ENCODE measurements at regions not wholly inside any gene's neighbourhood (a gene's known extent, or its start where the extent isn't known, plus 50 kb on each side); places are given as distances from the start of the nearest gene placed in this dataset.
"Not testable (repeated sequence)": the region's sequence is repeated elsewhere in the genome, so short reads cannot be mapped to it uniquely, and the experiment has no call there.

DNA sequence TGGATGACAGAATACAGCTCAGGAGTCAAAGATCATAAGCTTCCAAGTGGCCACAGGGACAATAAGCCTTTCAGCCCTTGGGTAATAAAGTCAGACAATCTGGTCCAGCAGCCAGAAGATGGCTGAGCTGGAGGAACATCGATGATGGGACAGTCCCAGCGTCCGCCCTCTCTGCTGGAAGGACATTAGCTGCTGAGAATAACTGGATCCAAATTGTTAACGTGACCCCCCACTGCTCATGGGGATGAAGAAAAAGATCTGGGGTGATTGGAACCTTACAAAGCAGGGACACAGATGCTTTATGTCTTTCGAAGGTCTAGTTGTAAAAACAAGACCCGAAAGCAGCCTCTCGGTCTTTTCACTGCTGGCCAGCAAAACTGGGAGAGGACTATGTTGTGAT, 71.0 kb downstream of the IGLL5 start:
- Histone ChIP-seq H3K36me3 (ENCODE audit: low read depth) (no peaks in the 10 kb centered on the region), H3K4me1 (ENCODE audit: low read depth) (no peaks in the 10 kb centered on the region), H3K9me3 (no peaks in the 10 kb centered on the region), H3K4me3 (no peak overlapping the region)
- intact Hi-C loops (cut with DNase I, micrococcal nuclease), result loop anchor here (2.0 to 5.0 kb wide), 2 partner anchors 101 to 170 kb away; no protein-coding TSS in a partner anchor
- DNase-seq, result no peak
- TF ChIP-seq, protein P1, sequence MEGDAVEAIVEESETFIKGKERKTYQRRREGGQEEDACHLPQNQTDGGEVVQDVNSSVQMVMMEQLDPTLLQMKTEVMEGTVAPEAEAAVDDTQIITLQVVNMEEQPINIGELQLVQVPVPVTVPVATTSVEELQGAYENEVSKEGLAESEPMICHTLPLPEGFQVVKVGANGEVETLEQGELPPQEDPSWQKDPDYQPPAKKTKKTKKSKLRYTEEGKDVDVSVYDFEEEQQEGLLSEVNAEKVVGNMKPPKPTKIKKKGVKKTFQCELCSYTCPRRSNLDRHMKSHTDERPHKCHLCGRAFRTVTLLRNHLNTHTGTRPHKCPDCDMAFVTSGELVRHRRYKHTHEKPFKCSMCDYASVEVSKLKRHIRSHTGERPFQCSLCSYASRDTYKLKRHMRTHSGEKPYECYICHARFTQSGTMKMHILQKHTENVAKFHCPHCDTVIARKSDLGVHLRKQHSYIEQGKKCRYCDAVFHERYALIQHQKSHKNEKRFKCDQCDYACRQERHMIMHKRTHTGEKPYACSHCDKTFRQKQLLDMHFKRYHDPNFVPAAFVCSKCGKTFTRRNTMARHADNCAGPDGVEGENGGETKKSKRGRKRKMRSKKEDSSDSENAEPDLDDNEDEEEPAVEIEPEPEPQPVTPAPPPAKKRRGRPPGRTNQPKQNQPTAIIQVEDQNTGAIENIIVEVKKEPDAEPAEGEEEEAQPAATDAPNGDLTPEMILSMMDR (IDR thresholded peaks at IDR 0.05), result no peak
- no peak for ATAC-seq

DNA sequence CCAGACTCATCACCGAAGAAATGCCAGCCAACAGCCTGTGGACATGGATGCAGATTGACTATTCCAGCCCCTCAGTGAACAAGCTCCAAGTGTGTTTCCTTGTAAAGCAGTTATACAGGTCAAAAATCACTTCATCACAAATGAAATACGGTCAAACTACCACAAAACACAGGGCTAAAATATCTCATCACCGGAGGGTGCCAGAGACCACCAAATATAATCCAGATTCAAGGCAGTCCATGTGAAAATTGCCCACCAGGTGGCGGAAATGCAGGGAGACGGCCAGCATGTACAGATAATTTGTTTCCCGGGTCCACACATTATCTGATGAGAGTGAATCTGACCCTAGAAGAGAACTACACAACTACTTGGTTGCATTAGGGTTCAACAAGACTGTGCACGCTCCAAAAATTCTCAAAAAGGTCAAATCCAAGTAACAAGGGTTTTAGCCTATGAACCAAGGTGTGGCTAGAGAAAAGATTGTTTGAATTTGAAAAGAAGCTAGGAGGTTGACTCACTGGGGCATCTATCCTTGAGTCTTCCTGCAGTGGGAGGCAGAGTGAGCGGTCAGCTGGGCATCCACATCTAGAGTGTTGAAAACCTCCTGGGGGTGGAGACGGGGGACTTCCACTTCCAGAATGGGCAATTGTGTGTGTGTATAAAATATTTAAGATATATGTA, 71.7 kb downstream of the IGLL5 start:
- Histone ChIP-seq H3K9me3 (no peaks in the 10 kb centered on the region), H3K36me3 (ENCODE audit: low read depth) (no peaks in the 10 kb centered on the region), H3K4me1 (ENCODE audit: low read depth) (no peaks in the 10 kb centered on the region), H3K4me3 (no peak overlapping the region)
- TF ChIP-seq, protein P1 (IDR thresholded peaks at IDR 0.05), result peak; percentile 62
- intact Hi-C loops (cut with DNase I, micrococcal nuclease), result loop anchor here (2.0 to 5.0 kb wide), 2 partner anchors 102 to 170 kb away; no protein-coding TSS in a partner anchor
- ATAC-seq, result peak; percentile 78
- peak in 2 of 3 donors; percentile 67 to 95 for DNase-seq

DNA sequence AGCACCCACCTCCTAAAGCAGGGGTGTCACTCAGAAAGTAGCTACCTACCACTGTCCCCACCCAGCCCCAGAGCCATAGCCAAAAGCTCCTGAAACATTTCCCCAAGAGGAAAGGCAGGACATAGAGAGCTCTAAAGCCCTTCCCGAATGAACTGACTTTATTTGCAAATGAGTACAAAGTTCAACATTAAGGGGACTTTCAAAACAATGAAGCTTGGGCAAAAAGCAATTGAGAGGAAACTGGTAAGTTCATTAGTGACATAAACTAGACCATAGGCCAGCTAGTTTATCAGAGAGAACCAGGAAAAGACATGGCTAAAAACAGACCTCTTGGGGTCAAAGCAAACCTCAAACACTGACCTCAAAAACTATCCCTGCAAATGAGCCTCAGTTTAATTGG, 72.7 kb downstream of the IGLL5 start:
- ATAC-seq (peak; percentile 68), DNase-seq (no peak)
- Histone ChIP-seq H3K36me3 (ENCODE audit: low read depth) (no peaks in the 10 kb centered on the region), H3K9me3 (no peaks in the 10 kb centered on the region), H3K4me3 (no peak overlapping the region), H3K4me1 (ENCODE audit: low read depth) (no peaks in the 10 kb centered on the region)
- TF ChIP-seq, protein P1 (IDR thresholded peaks at IDR 0.05), result no peak
- intact Hi-C loops (cut with DNase I, micrococcal nuclease), result loop anchor here in 1 of 2 donors (10.0 kb wide), 1 partner anchor 164 kb away; no protein-coding TSS in a partner anchor

DNA sequence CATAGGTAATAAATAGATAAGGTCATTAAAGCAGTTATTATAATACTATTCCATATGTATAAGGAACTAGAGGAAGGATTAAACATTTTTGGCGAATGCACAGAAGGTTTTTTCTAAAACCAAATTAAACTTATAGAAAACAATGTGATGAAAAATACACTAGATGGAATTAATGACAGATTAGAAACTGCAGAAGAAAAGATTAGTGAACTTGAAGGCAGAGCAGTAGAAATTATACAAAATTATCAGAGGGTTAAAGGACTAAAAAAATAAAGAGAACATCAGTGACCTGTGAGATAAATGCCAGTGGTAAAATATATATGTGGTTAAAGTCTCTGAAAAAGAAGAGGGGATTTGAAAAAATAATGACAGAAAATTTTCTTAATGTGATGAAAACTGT, 74.0 kb downstream of the IGLL5 start:
- TF ChIP-seq, protein P1 (IDR thresholded peaks at IDR 0.05), result no peak
- no peak for DNase-seq
- Histone ChIP-seq H3K4me3 (no peak overlapping the region), H3K4me1 (ENCODE audit: low read depth) (no peaks in the 10 kb centered on the region), H3K9me3 (no peaks in the 10 kb centered on the region), H3K36me3 (ENCODE audit: low read depth) (no peaks in the 10 kb centered on the region)
- intact Hi-C loops (cut with DNase I, micrococcal nuclease), result loop anchor here in 1 of 2 donors (10.0 kb wide), 1 partner anchor 163 kb away; no protein-coding TSS in a partner anchor
- no peak for ATAC-seq

DNA sequence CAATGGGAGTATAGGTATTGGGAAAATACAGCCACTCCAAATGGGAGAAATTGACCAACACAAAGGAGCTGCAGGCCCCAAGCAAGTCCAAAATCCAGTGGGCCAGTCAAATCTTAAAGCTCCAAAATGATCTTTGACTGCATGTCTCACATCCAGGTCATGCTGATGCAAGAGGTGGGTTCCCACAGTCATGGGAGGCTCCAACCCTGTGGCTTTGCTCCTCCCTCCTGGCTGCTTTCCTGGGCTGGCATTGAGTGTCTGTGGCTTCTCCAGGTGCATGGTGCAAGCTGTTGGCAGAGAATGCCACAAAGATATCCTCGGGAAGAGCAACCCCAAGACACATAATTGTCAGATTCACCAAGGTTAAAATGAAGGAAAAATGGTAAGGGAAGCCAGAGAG, 80.8 kb downstream of the IGLL5 start:
- TF ChIP-seq, protein P1 (IDR thresholded peaks at IDR 0.05), result no peak
- intact Hi-C loops (cut with DNase I, micrococcal nuclease), result loop anchor here in 1 of 2 donors (10.0 kb wide), 1 partner anchor 156 kb away; no protein-coding TSS in a partner anchor
- H3K36me3 ChIP-seq (ENCODE audit: low read depth), result no peaks in the 10 kb centered on the region
- no peaks in the 10 kb centered on the region for H3K9me3 ChIP-seq
- no peak overlapping the region for H3K4me3 ChIP-seq
- DNase-seq (no peak), ATAC-seq (no peak)
- no peaks in the 10 kb centered on the region for H3K4me1 ChIP-seq (ENCODE audit: low read depth)

DNA sequence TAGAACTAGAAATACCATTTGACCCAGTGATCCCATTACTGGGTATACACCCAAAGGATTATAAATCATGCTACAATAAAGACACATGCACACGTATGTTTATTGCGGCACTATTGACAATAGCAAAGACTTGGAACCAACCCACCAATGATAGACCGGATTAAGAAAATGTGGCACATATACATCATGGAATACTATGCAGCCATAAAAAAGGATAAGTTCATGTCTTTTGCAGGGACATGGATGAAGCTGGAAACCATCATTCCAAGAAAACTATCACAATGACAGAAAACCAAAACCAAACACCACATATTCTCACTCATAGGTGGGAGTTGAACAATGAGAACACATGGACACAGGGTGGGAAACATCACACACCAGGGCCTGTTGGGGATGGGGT, 85.0 kb downstream of the IGLL5 start:
- H3K36me3 ChIP-seq (ENCODE audit: low read depth); H3K9me3 ChIP-seq; H3K4me1 ChIP-seq (ENCODE audit: low read depth); H3K4me3 ChIP-seq; DNase-seq; ATAC-seq; intact Hi-C loops (cut with DNase I, micrococcal nuclease): not testable (repeated sequence)

All from mucosa of descending colon (tissue), 3 donors.